Occipital lobe (tissue), 1 donor: ENCODE measurements at regions not wholly inside any gene's neighbourhood (a gene's known extent, or its start where the extent isn't known, plus 50 kb on each side); places are given as distances from the start of the nearest gene placed in this dataset.
"Not testable (repeated sequence)": the region's sequence is repeated elsewhere in the genome, so short reads cannot be mapped to it uniquely, and the experiment has no call there.

Source experiments
- DNase-seq: peaks from one replicate; lab custom pipeline; 2025; lab: John Stamatoyannopoulos, UW

- no peak for DNase-seq
Observed at GRCh38 chr16:26863931-26864330, 202.8 kb upstream of the C16orf82 start.

- DNase-seq = not testable (repeated sequence)
Observed at GRCh38 chr16:26874318-26874717, 192.4 kb upstream of the C16orf82 start.

- no peak for DNase-seq
Observed at GRCh38 chr16:26877421-26877820, 189.3 kb upstream of the C16orf82 start.

- DNase-seq = no peak
Observed at GRCh38 chr16:26885674-26886073, 181.1 kb upstream of the C16orf82 start.

- no peak for DNase-seq
Observed at GRCh38 chr16:26889740-26890139, 177.0 kb upstream of the C16orf82 start.

- DNase-seq = no peak
Observed at GRCh38 chr16:26898200-26898599, 168.5 kb upstream of the C16orf82 start.

GRCh38 chr16:26901196-26901861 is 165.4 kb upstream of the C16orf82 start:
- DNase-seq = no peak

GRCh38 chr16:26901983-26902382 is 164.7 kb upstream of the C16orf82 start:
- DNase-seq = no peak

GRCh38 chr16:26905336-26905735 is 161.4 kb upstream of the C16orf82 start:
- DNase-seq = no peak

- DNase-seq = no peak
Observed at GRCh38 chr16:26909623-26910022, 157.1 kb upstream of the C16orf82 start.

- DNase-seq = no peak
Observed at GRCh38 chr16:26911436-26911835, 155.3 kb upstream of the C16orf82 start.

- DNase-seq = no peak
Observed at GRCh38 chr16:26913851-26914250, 152.9 kb upstream of the C16orf82 start.

- DNase-seq = no peak
Observed at GRCh38 chr16:26930786-26931581, 135.7 kb upstream of the C16orf82 start.

GRCh38 chr16:26950636-26951035 is 116.1 kb upstream of the C16orf82 start:
- no peak for DNase-seq

GRCh38 chr16:26951950-26952349 is 114.8 kb upstream of the C16orf82 start:
- no peak for DNase-seq

- DNase-seq = no peak
Observed at GRCh38 chr16:26952411-26952810, 114.3 kb upstream of the C16orf82 start.

GRCh38 chr16:26957283-26957859 is 109.4 kb upstream of the C16orf82 start:
- no peak for DNase-seq

- DNase-seq = no peak
Observed at GRCh38 chr16:26959416-26960009, 107.2 kb upstream of the C16orf82 start.

- DNase-seq = no peak
Observed at GRCh38 chr16:26961459-26961858, 105.3 kb upstream of the C16orf82 start.

GRCh38 chr16:26963109-26963508 is 103.6 kb upstream of the C16orf82 start:
- DNase-seq = no peak

- no peak for DNase-seq
Observed at GRCh38 chr16:26969589-26970231, 97.0 kb upstream of the C16orf82 start.

GRCh38 chr16:26970292-26970691 is 96.4 kb upstream of the C16orf82 start:
- no peak for DNase-seq
